ENCODE measurements at regions not wholly inside any gene's neighbourhood (a gene's known extent, or its start where the extent isn't known, plus 50 kb on each side); places are given as distances from the start of the nearest gene placed in this dataset.

- intact Hi-C loops (cut with DNase I) = no loop called here
- no peak for DNase-seq (ENCODE audit: extremely low spot score in 2 of 2)
- Histone ChIP-seq H3K4me1 (no peaks in the 10 kb centered on the region), H3K27me3 (no peaks in the 10 kb centered on the region), H3K4me3 (no peak overlapping the region), H3K36me3 (no peaks in the 10 kb centered on the region), H3K27ac (no peak overlapping the region), H3K9me3 (no peaks in the 10 kb centered on the region)
- no peak for TF ChIP-seq CTCF (IDR thresholded peaks at IDR 0.05)
- TF ChIP-seq POLR2AphosphoS5 (IDR thresholded peaks at IDR 0.05; ENCODE audit: insufficient read depth in 1 of 2, low read depth in 1 of 2) = no peak
- no peak for TF ChIP-seq POLR2A (IDR thresholded peaks at IDR 0.05)
Measured at GRCh38 chr5:115360046-115360685, 63.7 kb upstream of the CCDC112 start.

- Histone ChIP-seq H3K27me3 (no peaks in the 10 kb centered on the region), H3K4me1 (no peaks in the 10 kb centered on the region), H3K4me3 (no peak overlapping the region), H3K27ac (no peak overlapping the region), H3K9me3 (no peaks in the 10 kb centered on the region), H3K36me3 (no peaks in the 10 kb centered on the region)
- DNase-seq (ENCODE audit: extremely low spot score in 2 of 2) = no peak
- intact Hi-C loops (cut with DNase I) = no loop called here
- TF ChIP-seq POLR2AphosphoS5 (IDR thresholded peaks at IDR 0.05; ENCODE audit: insufficient read depth in 1 of 2, low read depth in 1 of 2) = no peak
Measured at GRCh38 chr5:115355767-115356381, 59.4 kb upstream of the CCDC112 start.

- no peak overlapping the region for H3K4me3 ChIP-seq
- no peaks in the 10 kb centered on the region for H3K36me3 ChIP-seq
- H3K27me3 ChIP-seq = no peaks in the 10 kb centered on the region
- intact Hi-C loops (cut with DNase I) = no loop called here
- TF ChIP-seq CTCF (IDR thresholded peaks at IDR 0.05) (no peak), POLR2A (IDR thresholded peaks at IDR 0.05) (no peak), POLR2AphosphoS5 (IDR thresholded peaks at IDR 0.05; ENCODE audit: insufficient read depth in 1 of 2, low read depth in 1 of 2) (no peak)
- no peak for DNase-seq (ENCODE audit: extremely low spot score in 2 of 2)
- no peak overlapping the region for H3K27ac ChIP-seq
- H3K4me1 ChIP-seq = no peaks in the 10 kb centered on the region
- H3K9me3 ChIP-seq = no peaks in the 10 kb centered on the region
Measured at GRCh38 chr5:115355095-115355494, 58.6 kb upstream of the CCDC112 start.

GRCh38 chr5:115354246-115354645 lies 57.8 kb upstream of the CCDC112 start:
- H3K27ac ChIP-seq = no peak overlapping the region
- no peak for DNase-seq (ENCODE audit: extremely low spot score in 2 of 2)
- no peak for TF ChIP-seq POLR2AphosphoS5 (IDR thresholded peaks at IDR 0.05; ENCODE audit: insufficient read depth in 1 of 2, low read depth in 1 of 2)
- no peak for TF ChIP-seq POLR2A (IDR thresholded peaks at IDR 0.05)
- no peak for TF ChIP-seq CTCF (IDR thresholded peaks at IDR 0.05)
- no peaks in the 10 kb centered on the region for H3K9me3 ChIP-seq
- H3K27me3 ChIP-seq = no peaks in the 10 kb centered on the region
- H3K36me3 ChIP-seq = no peaks in the 10 kb centered on the region
- peaks cover 4% of the 10 kb centered on the region for H3K4me1 ChIP-seq
- intact Hi-C loops (cut with DNase I) = no loop called here
- H3K4me3 ChIP-seq = no peak overlapping the region

GRCh38 chr5:115352571-115352970 lies 56.1 kb upstream of the CCDC112 start:
- no peak for DNase-seq (ENCODE audit: extremely low spot score in 2 of 2)
- TF ChIP-seq POLR2A (IDR thresholded peaks at IDR 0.05) (no peak), POLR2AphosphoS5 (IDR thresholded peaks at IDR 0.05; ENCODE audit: insufficient read depth in 1 of 2, low read depth in 1 of 2) (no peak), CTCF (IDR thresholded peaks at IDR 0.05) (no peak)
- intact Hi-C loops (cut with DNase I) = no loop called here
- peaks cover 4% of the 10 kb centered on the region for H3K4me1 ChIP-seq
- no peaks in the 10 kb centered on the region for H3K27me3 ChIP-seq
- no peak overlapping the region for H3K4me3 ChIP-seq
- H3K36me3 ChIP-seq = no peaks in the 10 kb centered on the region
- H3K27ac ChIP-seq = no peak overlapping the region
- H3K9me3 ChIP-seq = no peaks in the 10 kb centered on the region

All from vagina (tissue), 2 donors.